Naive thymus-derived CD4-positive, alpha-beta T cell (primary cell): ENCODE measurements at regions not wholly inside any gene's neighbourhood (a gene's known extent, or its start where the extent isn't known, plus 50 kb on each side); places are given as distances from the start of the nearest gene placed in this dataset.
A peak's percentile ranks its signal among the peaks of the same experiment; 100 is the strongest.

Experiments used
- ATAC-seq: fragments of 150-1000 bp; cut with Tn5 transposase; 2 replicates; pipeline ENCODE4 v1.10.0; 2021; ENCODE audit warnings: mild to moderate bottlenecking, moderate library complexity
- CTCF ChIA-PET: fragments of 350-600 bp; sonication (Branson Sonifier 250); formaldehyde crosslinking; loops from one replicate; lab custom pipeline; 2021; ENCODE audit warnings: antibody characterized with exemption; lab: Charles Lee
- POLR2A ChIA-PET: fragments of 350-600 bp; sonication (Branson Sonifier 250); formaldehyde crosslinking; loops from one replicate; lab custom pipeline; 2021; ENCODE audit warnings: antibody characterized with exemption, inconsistent platforms; lab: Charles Lee
- DNase-seq, 9 donors: peaks; one replicate each; pipeline versions ENCODE4 v3.0.0 to v3.0.0-alpha.2; 2020 to 2022; ENCODE audit warnings: mixed read lengths in 1 of 9
- H3K27ac ChIP-seq: one replicate; pipeline ENCODE4 v1.7.0; 2013; ENCODE audit warnings: mild to moderate bottlenecking, low read depth, low read length, moderate library complexity
- H3K27me3 ChIP-seq, 2 donors: one replicate each; pipeline ENCODE4 v1.7.0; 2013; ENCODE audit warnings: low read length in 2 of 2, mild to moderate bottlenecking in 2 of 2, moderate library complexity in 2 of 2; ENCODE audit not compliant: control insufficient read depth in 2 of 2, insufficient read depth in 2 of 2
- H3K36me3 ChIP-seq, 3 experiments: 1 replicate in 2 of 3; 2 replicates in 1 of 3; pipeline ENCODE4 v1.7.0; 2013; ENCODE audit warnings: low read length in 3 of 3, mild to moderate bottlenecking in 3 of 3, moderate library complexity in 1 of 3; ENCODE audit not compliant: insufficient read depth in 3 of 3, control insufficient read depth in 2 of 3
- H3K4me1 ChIP-seq, 2 donors: one replicate each; pipeline ENCODE4 v1.7.0; 2013; ENCODE audit warnings: low read length in 2 of 2, mild to moderate bottlenecking in 2 of 2, moderate library complexity in 1 of 2; ENCODE audit not compliant: control insufficient read depth in 2 of 2, insufficient read depth in 2 of 2
- H3K4me3 ChIP-seq: 2 replicates; pipeline ENCODE4 v1.7.0; 2013; ENCODE audit warnings: mild to moderate bottlenecking, low read length
- H3K9me3 ChIP-seq, 3 experiments: 1 replicate in 2 of 3; 2 replicates in 1 of 3; pipeline ENCODE4 v1.7.0; 2013; ENCODE audit warnings: low read length in 3 of 3; ENCODE audit not compliant: control insufficient read depth in 2 of 3
- H3K27ac Mint-ChIP-seq, 9 donors: one replicate each; pipeline ENCODE4 v1.8.0; 2020 to 2022; ENCODE audit warnings: mixed read lengths in 9 of 9, mild to moderate bottlenecking in 8 of 9, moderate library complexity in 5 of 9, inconsistent platforms in 2 of 9
- H3K27me3 Mint-ChIP-seq, 5 donors: one replicate each; pipeline ENCODE4 v1.8.0; 2021 to 2022; ENCODE audit warnings: mixed read lengths in 5 of 5, mild to moderate bottlenecking in 1 of 5
- H3K36me3 Mint-ChIP-seq, 5 donors: one replicate each; pipeline ENCODE4 v1.8.0; 2020 to 2022; ENCODE audit warnings: mixed read lengths in 5 of 5, mild to moderate bottlenecking in 3 of 5, inconsistent platforms in 1 of 5
- H3K4me1 Mint-ChIP-seq, 7 donors: one replicate each; pipeline ENCODE4 v1.8.0; 2020 to 2022; ENCODE audit warnings: mixed read lengths in 7 of 7, mild to moderate bottlenecking in 3 of 7, inconsistent platforms in 1 of 7
- H3K4me3 Mint-ChIP-seq, 10 donors: one replicate each; pipeline ENCODE4 v1.8.0; 2020 to 2022; ENCODE audit warnings: mild to moderate bottlenecking in 10 of 10, mixed read lengths in 10 of 10, moderate library complexity in 6 of 10, inconsistent platforms in 2 of 10
- H3K9me3 Mint-ChIP-seq, 11 donors: one replicate each; pipeline ENCODE4 v1.8.0; 2020 to 2022; ENCODE audit warnings: mixed read lengths in 11 of 11, mild to moderate bottlenecking in 4 of 11, inconsistent platforms in 1 of 11, moderate library complexity in 1 of 11
- intact Hi-C, 2 donors: fragments of 100-400 bp; cut with micrococcal nuclease; formaldehyde crosslinking; loops; one replicate each; pipeline ENCODE4 v1.15.1; 2023

DNA sequence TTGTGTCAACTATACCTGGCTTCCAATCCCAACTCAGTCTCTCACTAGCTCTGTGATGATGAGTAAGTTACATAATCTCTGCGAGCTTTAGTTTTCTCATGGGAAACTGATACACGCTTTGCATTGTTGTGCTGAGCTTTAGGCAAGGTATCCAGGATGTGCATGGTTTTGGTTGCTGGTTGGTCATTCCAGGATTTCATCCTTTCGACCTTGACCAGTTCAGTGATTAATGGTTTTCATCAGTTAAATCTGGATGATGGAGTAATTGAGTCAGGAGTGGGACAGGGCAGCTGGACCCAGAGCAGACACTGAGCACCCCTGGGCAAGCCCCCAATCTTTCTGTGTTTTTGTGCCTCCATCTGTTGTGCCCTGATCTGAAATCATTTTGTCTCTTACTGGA is 417.3 kb upstream of the CADM1 start:
- H3K27ac ChIP-seq = no peak overlapping the region
- intact Hi-C loops = no loop called here
- no peak overlapping the region for H3K27ac Mint-ChIP-seq
- H3K4me1 Mint-ChIP-seq = peaks cover 0 to 4% (median 0%) of the 10 kb centered on the region in 7 donors
- no peaks in the 10 kb centered on the region for H3K9me3 ChIP-seq
- H3K36me3 Mint-ChIP-seq = no peaks in the 10 kb centered on the region
- no peak overlapping the region for H3K4me3 Mint-ChIP-seq
- ATAC-seq = no peak
- peaks cover 0 to 21% (median 5%) of the 10 kb centered on the region in 11 donors for H3K9me3 Mint-ChIP-seq
- H3K4me3 ChIP-seq = no peak overlapping the region
- no peaks in the 10 kb centered on the region for H3K36me3 ChIP-seq
- no peaks in the 10 kb centered on the region for H3K4me1 ChIP-seq
- no peak for DNase-seq
- peaks cover 0 to 11% (median 2%) of the 10 kb centered on the region in 5 donors for H3K27me3 Mint-ChIP-seq
- POLR2A ChIA-PET = no interaction called here
- no peaks in the 10 kb centered on the region for H3K27me3 ChIP-seq
- CTCF ChIA-PET = no interaction called here

DNA sequence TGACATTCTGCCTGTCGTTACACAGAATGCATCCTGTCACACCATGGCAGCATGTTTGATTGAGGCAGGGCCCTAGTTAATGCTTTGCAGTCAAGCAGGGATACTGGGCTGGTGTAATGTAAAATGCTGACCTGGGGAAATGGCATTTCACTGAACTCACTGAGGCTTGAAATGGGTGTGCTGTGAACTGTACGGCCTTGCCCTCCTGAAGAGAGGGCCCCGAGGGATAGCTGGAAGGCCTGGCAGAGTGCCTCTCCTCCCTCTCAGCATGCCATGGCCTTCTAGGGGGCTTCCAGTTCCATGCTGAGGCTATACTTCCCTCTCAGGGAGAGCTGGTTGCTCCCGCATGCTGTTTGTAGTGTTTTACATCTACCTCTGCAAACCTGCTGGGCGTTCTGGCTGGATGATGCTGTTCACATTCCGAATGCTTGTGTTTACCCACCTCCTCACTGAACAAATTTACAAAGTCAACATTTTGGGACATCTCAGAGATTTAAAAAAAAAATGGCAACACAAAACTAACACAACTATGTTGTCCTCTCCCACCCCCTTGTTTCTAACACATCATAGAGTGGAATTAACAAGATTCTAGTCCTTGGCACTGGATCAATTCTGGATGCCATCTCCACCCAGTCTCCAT is 416.7 kb upstream of the CADM1 start:
- ATAC-seq = no peak
- CTCF ChIA-PET = no interaction called here
- intact Hi-C loops = no loop called here

DNA sequence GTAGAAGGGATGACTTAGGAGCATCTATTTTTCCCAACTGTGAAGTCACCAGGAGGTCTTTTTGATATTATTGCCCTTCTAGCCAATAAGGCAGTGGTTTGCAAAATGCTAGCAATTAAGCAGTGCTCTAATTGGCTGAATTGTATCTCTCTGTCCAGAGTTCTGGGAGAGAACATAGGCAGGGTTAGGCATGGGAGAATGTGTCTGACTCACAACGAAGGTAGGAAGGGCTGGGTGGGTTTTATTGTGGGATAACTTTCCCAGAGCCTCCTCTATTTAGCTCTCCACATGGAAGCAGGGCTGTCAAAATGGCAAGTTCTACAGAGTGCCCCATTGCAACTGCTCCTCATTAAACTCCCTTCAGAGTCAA is 415.9 kb upstream of the CADM1 start:
- H3K27me3 Mint-ChIP-seq = peaks cover 0 to 11% (median 2%) of the 10 kb centered on the region in 5 donors
- Histone ChIP-seq H3K9me3 (no peaks in the 10 kb centered on the region), H3K4me3 (no peak overlapping the region), H3K27me3 (no peaks in the 10 kb centered on the region), H3K36me3 (no peaks in the 10 kb centered on the region), H3K4me1 (no peaks in the 10 kb centered on the region), H3K27ac (no peak overlapping the region)
- intact Hi-C loops = no loop called here
- DNase-seq (no peak), ATAC-seq (no peak)
- no peak overlapping the region for H3K4me3 Mint-ChIP-seq
- peaks cover 0 to 18% (median 2%) of the 10 kb centered on the region in 11 donors for H3K9me3 Mint-ChIP-seq
- CTCF ChIA-PET = no interaction called here
- no peaks in the 10 kb centered on the region for H3K36me3 Mint-ChIP-seq
- H3K4me1 Mint-ChIP-seq = peaks cover 0 to 4% (median 0%) of the 10 kb centered on the region in 7 donors
- POLR2A ChIA-PET = no interaction called here
- H3K27ac Mint-ChIP-seq = no peak overlapping the region

More for the DNA sequence above, 416.7 kb upstream of the CADM1 start:
- POLR2A ChIA-PET = no interaction called here
- H3K27me3 Mint-ChIP-seq = peaks cover 0 to 11% (median 2%) of the 10 kb centered on the region in 5 donors
- no peak for DNase-seq
- peaks cover 0 to 18% (median 2%) of the 10 kb centered on the region in 11 donors for H3K9me3 Mint-ChIP-seq
- Histone ChIP-seq H3K4me1 (no peaks in the 10 kb centered on the region), H3K27me3 (no peaks in the 10 kb centered on the region), H3K4me3 (no peak overlapping the region), H3K27ac (no peak overlapping the region), H3K36me3 (no peaks in the 10 kb centered on the region), H3K9me3 (no peaks in the 10 kb centered on the region)
- no peak overlapping the region for H3K27ac Mint-ChIP-seq
- H3K4me3 Mint-ChIP-seq = no peak overlapping the region
- H3K36me3 Mint-ChIP-seq = no peaks in the 10 kb centered on the region
- peaks cover 0 to 4% (median 0%) of the 10 kb centered on the region in 7 donors for H3K4me1 Mint-ChIP-seq

DNA sequence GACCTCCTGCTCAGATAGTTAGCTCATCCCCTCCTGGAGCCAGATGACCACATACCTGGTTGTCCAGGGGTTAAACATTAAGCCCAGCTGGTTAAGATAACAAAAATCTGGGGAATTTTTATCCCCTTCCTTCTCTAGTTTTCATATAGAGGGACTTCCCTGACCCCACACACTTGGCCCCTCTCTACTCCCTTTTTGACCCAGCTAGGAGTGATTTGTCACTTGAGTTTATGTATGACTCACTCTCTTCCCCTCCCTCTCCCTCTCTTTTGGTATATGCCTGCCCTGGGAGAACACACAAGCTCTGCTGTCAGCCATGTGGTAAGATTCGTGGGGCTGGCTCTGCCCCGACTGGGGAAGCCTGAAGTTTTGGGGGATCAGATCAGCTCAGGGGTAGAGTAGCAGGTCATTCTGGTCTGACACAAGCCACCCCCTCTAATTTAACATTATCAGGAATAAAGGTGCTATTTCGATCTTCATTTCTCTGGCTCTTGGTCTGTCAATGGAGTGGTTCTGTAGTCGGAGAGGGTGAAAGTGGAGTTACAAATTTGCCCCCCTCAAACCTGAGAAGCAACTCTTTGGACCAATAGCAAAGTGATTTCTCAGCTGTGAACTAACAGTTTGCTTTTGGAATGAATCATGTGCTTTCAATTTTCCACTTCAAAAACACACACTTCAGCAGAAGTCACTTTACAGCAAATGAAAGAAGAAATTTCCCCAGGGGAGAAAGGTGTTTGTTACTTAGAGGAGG is 415.3 kb upstream of the CADM1 start:
- CTCF ChIA-PET = no interaction called here
- H3K27me3 Mint-ChIP-seq = peaks cover 0 to 11% (median 2%) of the 10 kb centered on the region in 5 donors
- POLR2A ChIA-PET = no interaction called here
- no peaks in the 10 kb centered on the region for H3K36me3 Mint-ChIP-seq
- Histone ChIP-seq H3K4me3 (no peak overlapping the region), H3K27ac (no peak overlapping the region), H3K36me3 (no peaks in the 10 kb centered on the region), H3K27me3 (no peaks in the 10 kb centered on the region), H3K4me1 (no peaks in the 10 kb centered on the region), H3K9me3 (no peaks in the 10 kb centered on the region)
- ATAC-seq (peak; percentile 65), DNase-seq (no peak)
- peaks cover 0 to 4% (median 0%) of the 10 kb centered on the region in 7 donors for H3K4me1 Mint-ChIP-seq
- intact Hi-C loops = no loop called here
- H3K4me3 Mint-ChIP-seq = no peak overlapping the region
- no peak overlapping the region for H3K27ac Mint-ChIP-seq
- H3K9me3 Mint-ChIP-seq = peaks cover 0 to 18% (median 3%) of the 10 kb centered on the region in 11 donors

DNA sequence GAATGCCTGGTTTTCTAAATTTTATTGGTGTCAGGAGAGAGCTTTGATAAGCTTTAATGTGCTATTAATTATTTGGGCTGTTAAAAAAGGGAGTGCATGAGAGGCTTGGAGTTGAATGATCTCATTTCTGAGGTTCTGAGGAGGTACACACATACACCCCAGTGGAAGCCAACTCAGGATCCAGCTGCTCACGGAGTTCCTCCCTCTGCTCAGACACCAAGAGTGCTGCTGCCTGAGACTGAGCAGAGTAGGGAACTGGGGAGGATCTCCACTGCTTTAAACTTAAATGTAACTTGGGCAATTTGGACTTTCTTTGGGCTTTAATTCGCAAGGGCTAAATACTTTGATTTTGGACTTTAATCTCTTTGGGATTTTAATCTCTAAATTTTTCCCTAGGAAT is 414.4 kb upstream of the CADM1 start:
- no peak overlapping the region for H3K27ac ChIP-seq
- H3K27ac Mint-ChIP-seq = no peak overlapping the region
- ATAC-seq = no peak
- peaks cover 0 to 18% (median 3%) of the 10 kb centered on the region in 11 donors for H3K9me3 Mint-ChIP-seq
- H3K27me3 ChIP-seq = no peaks in the 10 kb centered on the region
- no peaks in the 10 kb centered on the region for H3K36me3 ChIP-seq
- no peak for DNase-seq
- H3K27me3 Mint-ChIP-seq = peaks cover 0 to 12% (median 2%) of the 10 kb centered on the region in 5 donors
- ChIA-PET POLR2A (no interaction called here), CTCF (no interaction called here)
- H3K36me3 Mint-ChIP-seq = no peaks in the 10 kb centered on the region
- H3K4me1 Mint-ChIP-seq = peaks cover 0 to 4% (median 0%) of the 10 kb centered on the region in 7 donors
- H3K4me3 Mint-ChIP-seq = no peak overlapping the region
- H3K4me1 ChIP-seq = no peaks in the 10 kb centered on the region
- intact Hi-C loops = no loop called here
- no peak overlapping the region for H3K4me3 ChIP-seq
- no peaks in the 10 kb centered on the region for H3K9me3 ChIP-seq

DNA sequence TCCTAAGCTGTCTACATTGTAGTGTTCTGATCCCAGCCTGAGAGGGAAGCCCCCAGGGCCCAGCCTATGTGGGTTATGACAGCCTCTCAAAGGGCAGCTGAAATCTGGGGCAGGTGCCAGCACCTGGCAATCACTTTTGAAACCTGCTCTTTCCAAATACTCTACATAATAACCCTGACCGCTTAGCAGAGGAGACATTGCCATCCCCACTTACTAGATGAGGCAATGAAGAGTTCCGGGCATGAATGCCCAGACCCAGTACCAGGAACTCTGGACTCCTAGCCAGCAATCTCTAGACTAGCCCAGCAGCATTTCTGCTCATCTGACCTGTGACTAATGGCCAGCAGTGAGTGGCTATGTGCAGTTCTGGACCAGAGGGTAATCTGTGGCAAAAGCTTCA is 412.4 kb upstream of the CADM1 start:
- H3K27ac ChIP-seq = no peak overlapping the region
- no peaks in the 10 kb centered on the region for H3K36me3 Mint-ChIP-seq
- H3K36me3 ChIP-seq = no peaks in the 10 kb centered on the region
- H3K4me1 Mint-ChIP-seq = no peaks in the 10 kb centered on the region
- H3K9me3 ChIP-seq = no peaks in the 10 kb centered on the region
- H3K4me3 ChIP-seq = no peak overlapping the region
- peaks cover 0 to 10% (median 0%) of the 10 kb centered on the region in 11 donors for H3K9me3 Mint-ChIP-seq
- ATAC-seq (no peak), DNase-seq (no peak)
- no peak overlapping the region for H3K27ac Mint-ChIP-seq
- ChIA-PET CTCF (no interaction called here), POLR2A (no interaction called here)
- no peaks in the 10 kb centered on the region for H3K4me1 ChIP-seq
- H3K27me3 ChIP-seq = no peaks in the 10 kb centered on the region
- H3K27me3 Mint-ChIP-seq = peaks cover 0 to 5% (median 0%) of the 10 kb centered on the region in 5 donors
- no peak overlapping the region for H3K4me3 Mint-ChIP-seq
- intact Hi-C loops = no loop called here
